Hepatocyte (in vitro differentiated cells): ENCODE measurements at regions not wholly inside any gene's neighbourhood (a gene's known extent, or its start where the extent isn't known, plus 50 kb on each side); places are given as distances from the start of the nearest gene placed in this dataset.

ENCODE experiments used
- DNase-seq: peaks from one replicate; pipeline ENCODE4 v3.0.0-alpha.2; 2016; ENCODE audit warnings: low spot score
- H2AFZ ChIP-seq: fragments of 200-600 bp; sonication (generic); 2 replicates; pipeline ENCODE4 v1.6.0; 2016; ENCODE audit warnings: antibody characterized with exemption, mild to moderate bottlenecking
- H3K27ac ChIP-seq: fragments of 200-600 bp; sonication (generic); 2 replicates; pipeline ENCODE4 v1.5.1; 2016; ENCODE audit warnings: mild to moderate bottlenecking
- H3K27me3 ChIP-seq: fragments of 200-600 bp; sonication (generic); 2 replicates; pipeline ENCODE4 v1.6.1; 2016
- H3K36me3 ChIP-seq: fragments of 200-600 bp; sonication (generic); replicated peaks from 2 replicates; pipeline ENCODE4 v1.5.1; 2016; ENCODE audit warnings: low read depth; ENCODE audit not compliant: insufficient read depth
- H3K4me1 ChIP-seq: fragments of 200-600 bp; sonication (generic); 2 replicates; pipeline ENCODE4 v1.5.1; 2016; ENCODE audit warnings: mild to moderate bottlenecking, moderate library complexity; ENCODE audit not compliant: insufficient read depth
- H3K4me2 ChIP-seq: fragments of 200-600 bp; sonication (generic); 2 replicates; pipeline ENCODE4 v1.6.0; 2016
- H3K4me3 ChIP-seq: fragments of 200-600 bp; sonication (generic); 2 replicates; pipeline ENCODE4 v1.5.1; 2016; ENCODE audit warnings: mild to moderate bottlenecking
- H3K79me2 ChIP-seq: fragments of 200-600 bp; sonication (generic); 2 replicates; pipeline ENCODE4 v1.6.0; 2017; ENCODE audit warnings: mild to moderate bottlenecking
- H3K9me2 ChIP-seq: fragments of 200-600 bp; sonication (generic); replicated peaks from 2 replicates; pipeline ENCODE4 v1.6.0; 2017; ENCODE audit warnings: mild to moderate bottlenecking; ENCODE audit not compliant: insufficient read depth
- H3K9me3 ChIP-seq: fragments of 200-600 bp; sonication (generic); 2 replicates; pipeline ENCODE4 v1.5.1; 2016; ENCODE audit warnings: low read depth, mild to moderate bottlenecking
- H4K20me1 ChIP-seq: fragments of 200-600 bp; sonication (generic); 2 replicates; pipeline ENCODE4 v1.6.0; 2016; ENCODE audit warnings: mild to moderate bottlenecking; ENCODE audit not compliant: insufficient read depth, poor library complexity, severe bottlenecking
- CTCF ChIP-seq: fragments of 200-600 bp; sonication (generic); IDR thresholded peaks from 2 replicates; pipeline ENCODE4 v1.5.1; 2016; ENCODE audit warnings: antibody characterized with exemption, mild to moderate bottlenecking; ENCODE audit not compliant: poor library complexity
- EZH2 ChIP-seq: fragments of 200-600 bp; sonication (generic); IDR thresholded peaks from 2 replicates; pipeline ENCODE4 v1.6.1; 2016; ENCODE audit warnings: antibody characterized with exemption, mild to moderate bottlenecking, borderline replicate concordance
- EZH2phosphoT487 ChIP-seq: fragments of 200-600 bp; sonication (generic); IDR thresholded peaks from one replicate; pipeline ENCODE4 v1.6.1; 2018; ENCODE audit warnings: antibody characterized with exemption, mild to moderate bottlenecking, low read depth, moderate library complexity; ENCODE audit not compliant: unreplicated experiment, severe bottlenecking
- WGBS: methylation state at CpG from one replicate; pipeline ENCODE4 v1.1.6; 2016; ENCODE audit warnings: low lambda C conversion rate; ENCODE audit errors: missing lambda C conversion rate; 5-methylcytosine and 5-hydroxymethylcytosine counted together

GRCh38 chr5:133844836-133845235 is 123.6 kb downstream of the C5orf15 start:
- no peak for DNase-seq
- no peaks in the 10 kb centered on the region for H3K79me2 ChIP-seq
- no peak overlapping the region for H2AFZ ChIP-seq

GRCh38 chr5:133843911-133844310 is 124.5 kb downstream of the C5orf15 start:
- DNase-seq = no peak

More at GRCh38 chr5:133844836-133845235, 123.6 kb downstream of the C5orf15 start:
- TF ChIP-seq CTCF = no peak
- TF ChIP-seq EZH2 = no peak
- no peak for TF ChIP-seq EZH2phosphoT487
- Histone ChIP-seq H3K4me3 (no peak overlapping the region), H3K9me3 (no peaks in the 10 kb centered on the region), H3K27me3 (no peaks in the 10 kb centered on the region), H3K4me1 (peaks cover under 1% of the 10 kb centered on the region), H3K36me3 (no peaks in the 10 kb centered on the region), H3K9me2 (no peaks in the 10 kb centered on the region), H3K4me2 (no peak overlapping the region), H3K27ac (no peak overlapping the region), H4K20me1 (no peaks in the 10 kb centered on the region)
- 61% methylated on average over 8 of the region's 8 CpGs for whole genome bisulfite sequencing

GRCh38 chr5:133842846-133843611 is 125.4 kb downstream of the C5orf15 start:
- DNase-seq = no peak
- TF ChIP-seq CTCF (no peak), EZH2phosphoT487 (no peak), EZH2 (no peak)

More at GRCh38 chr5:133843911-133844310, 124.5 kb downstream of the C5orf15 start:
- Histone ChIP-seq H3K9me2 (no peaks in the 10 kb centered on the region), H3K27me3 (no peaks in the 10 kb centered on the region), H3K27ac (no peak overlapping the region), H3K79me2 (no peaks in the 10 kb centered on the region), H3K9me3 (no peaks in the 10 kb centered on the region), H4K20me1 (no peaks in the 10 kb centered on the region), H3K4me2 (no peak overlapping the region), H3K36me3 (no peaks in the 10 kb centered on the region), H3K4me3 (no peak overlapping the region), H3K4me1 (peaks cover 3% of the 10 kb centered on the region), H2AFZ (no peak overlapping the region)
- no peak for TF ChIP-seq EZH2phosphoT487
- TF ChIP-seq CTCF = no peak
- no peak for TF ChIP-seq EZH2
- 65% methylated on average over 4 of the region's 4 CpGs for WGBS

More at GRCh38 chr5:133842846-133843611, 125.4 kb downstream of the C5orf15 start:
- Histone ChIP-seq H3K4me1 (peaks cover 3% of the 10 kb centered on the region), H3K4me3 (no peak overlapping the region), H3K36me3 (no peaks in the 10 kb centered on the region), H3K27ac (no peak overlapping the region), H3K9me3 (no peaks in the 10 kb centered on the region), H3K27me3 (no peaks in the 10 kb centered on the region), H3K9me2 (no peaks in the 10 kb centered on the region), H4K20me1 (no peaks in the 10 kb centered on the region), H2AFZ (no peak overlapping the region), H3K4me2 (no peak overlapping the region), H3K79me2 (no peaks in the 10 kb centered on the region)
- 81% methylated on average over 11 of the region's 11 CpGs for WGBS
